ENCODE measurements at regions not wholly inside any gene's neighbourhood (a gene's known extent, or its start where the extent isn't known, plus 50 kb on each side); places are given as distances from the start of the nearest gene placed in this dataset.

- no peak overlapping the region for H3K18ac ChIP-seq (ENCODE audit: insufficient read length, low read depth, low read length)
- no peaks in the 10 kb centered on the region for H3K27me3 ChIP-seq (ENCODE audit: insufficient read depth, low read length)
- no CpG with 5 or more reads among the region's 6 CpGs for WGBS (ENCODE audit: extremely low coverage, insufficient read length, low lambda C conversion rate)
- Mint-ChIP-seq H3K27ac (no peak overlapping the region), H3K27me3 (ENCODE audit: low read depth) (no peaks in the 10 kb centered on the region), H3K4me1 (no peaks in the 10 kb centered on the region), H3K36me3 (ENCODE audit: insufficient read depth in 1 of 3, low read depth in 3 of 3) (no peaks in the 10 kb centered on the region), H3K4me3 (no peak overlapping the region), H3K9me3 (no peaks in the 10 kb centered on the region)
- no peak overlapping the region for H2BK120ac ChIP-seq (ENCODE audit: low read depth, low read length, poor library complexity, severe bottlenecking)
- no peak overlapping the region for H2BK12ac ChIP-seq (ENCODE audit: insufficient read length, low read depth, low read length)
- no peak overlapping the region for H3K56ac ChIP-seq (ENCODE audit: insufficient read length, low read depth, low read length)
- H3K14ac ChIP-seq (ENCODE audit: insufficient read depth, low read length): no peak overlapping the region; the same call in 1 of the 2 replicates
- no peak overlapping the region for H3T11ph ChIP-seq (ENCODE audit: low read length)
- no peak overlapping the region for H4K91ac ChIP-seq (ENCODE audit: insufficient read length, low read depth, low read length)
- H3K4me1 ChIP-seq (ENCODE audit: insufficient read depth, low read length): no peaks in the 10 kb centered on the region
- no peak overlapping the region for H3K23ac ChIP-seq (ENCODE audit: insufficient read length, low read depth, low read length)
- H3K79me1 ChIP-seq (ENCODE audit: insufficient read depth, low read depth, low read length, poor library complexity, severe bottlenecking): no peaks in the 10 kb centered on the region
- no peak overlapping the region for H2AFZ ChIP-seq (ENCODE audit: low read length)
- no peak overlapping the region for H3K9ac ChIP-seq (ENCODE audit: extremely low read depth, insufficient read length, low read length)
- H3K4ac ChIP-seq (ENCODE audit: low read depth, low read length): no peak overlapping the region
- no peaks in the 10 kb centered on the region for H3K9me3 ChIP-seq (ENCODE audit: control insufficient read depth, low read depth, low read length)
- H2BK5ac ChIP-seq (ENCODE audit: insufficient read length, low read length): no peak overlapping the region
- H3K4me2 ChIP-seq (ENCODE audit: insufficient read depth, insufficient read length, low read length): no peak overlapping the region
- no peaks in the 10 kb centered on the region for H4K20me1 ChIP-seq (ENCODE audit: control insufficient read depth, insufficient read depth, insufficient read length)
- H3K27ac ChIP-seq (ENCODE audit: insufficient read length, low read depth, low read length): no peak overlapping the region
- no peak for TF ChIP-seq CTCF (conservative IDR thresholded peaks at IDR 0.05)
- DNase-seq: no peak
- H4K5ac ChIP-seq (ENCODE audit: insufficient read length, low read depth, low read length): no peak overlapping the region
- no peak overlapping the region for H4K8ac ChIP-seq (replicated peaks; ENCODE audit: insufficient read length, low read depth, low read length)
- no peak overlapping the region for H2BK20ac ChIP-seq (ENCODE audit: low read depth, low read length, poor library complexity, severe bottlenecking)
- H3K23me2 ChIP-seq (ENCODE audit: insufficient read length, low read depth, low read length, poor library complexity, severe bottlenecking): no peaks in the 10 kb centered on the region
- H2AK5ac ChIP-seq (ENCODE audit: insufficient read length, low read length): no peak overlapping the region
- H2BK15ac ChIP-seq (ENCODE audit: low read depth, low read length): no peak overlapping the region
- no peaks in the 10 kb centered on the region for H3K79me2 ChIP-seq (ENCODE audit: insufficient read depth, low read length)
Measured at GRCh38 chr5:13454050-13454449, 490.4 kb downstream of the DNAH5 start.
